Endothelial cell of umbilical vein (primary cell): ENCODE measurements at regions not wholly inside any gene's neighbourhood (a gene's known extent, or its start where the extent isn't known, plus 50 kb on each side); places are given as distances from the start of the nearest gene placed in this dataset.

Source experiments
- BruUV-seq: library from RNA; stranded (reverse); fragments of 400-500 nt; replicated peaks from 2 replicates; lab custom pipeline; 2021; lab: Mats Ljungman, UMichigan
- CTCF ChIA-PET: fragments of 300-600, 350-600 bp; sonication (Branson Sonifier 250); formaldehyde crosslinking; loops from one replicate; lab custom pipeline; 2021; ENCODE audit warnings: antibody characterized with exemption, inconsistent platforms; lab: Charles Lee
- POLR2A ChIA-PET: fragments of 300-600, 350-600 bp; sonication (Branson Sonifier 250); formaldehyde crosslinking; loops from one replicate; lab custom pipeline; 2021; ENCODE audit warnings: antibody characterized with exemption, inconsistent platforms; lab: Charles Lee
- DNase-seq: peaks from one replicate; pipeline ENCODE4 v3.0.0-alpha.2; 2011; ENCODE audit warnings: low read depth, low spot score
- FAIRE-seq: peaks from 2 replicates; lab custom pipeline; 2011; peaks lifted over from hg19 to GRCh38; lab: Jason Lieb, UNC
- H2AFZ ChIP-seq: 2 replicates; pipeline ENCODE4 v1.6.0; 2012; ENCODE audit warnings: low read depth, low read length, control low read depth, inconsistent platforms
- H3K27ac ChIP-seq: 2 replicates; pipeline ENCODE4 v1.5.1; 2011; ENCODE audit warnings: low read depth, mild to moderate bottlenecking, control low read depth, low read length, moderate library complexity; ENCODE audit not compliant: insufficient read depth
- H3K27me3 ChIP-seq, 2 experiments: 2 replicates each; pipeline versions ENCODE4 v1.6.0 to v1.6.1; 2011; ENCODE audit warnings: low read length in 2 of 2, mixed read lengths in 1 of 2; ENCODE audit not compliant: control insufficient read depth in 2 of 2, insufficient read depth in 2 of 2
- H3K36me3 ChIP-seq, 2 experiments: 2 replicates in 1 of 2; 3 replicates in 1 of 2; pipeline ENCODE4 v1.5.1; 2011; ENCODE audit warnings: low read length in 2 of 2, mild to moderate bottlenecking in 1 of 2, moderate library complexity in 1 of 2; ENCODE audit not compliant: control insufficient read depth in 2 of 2, insufficient read depth in 2 of 2; ENCODE audit errors: extremely low read depth in 1 of 2
- H3K4me1 ChIP-seq: 3 replicates; pipeline ENCODE4 v1.5.1; 2011; ENCODE audit warnings: mild to moderate bottlenecking, low read length; ENCODE audit not compliant: control insufficient read depth, insufficient read depth; ENCODE audit errors: extremely low read depth
- H3K4me2 ChIP-seq: 2 replicates; pipeline ENCODE4 v1.6.1; 2011; ENCODE audit warnings: low read length, control low read depth, mixed read lengths; ENCODE audit not compliant: insufficient read depth
- H3K4me3 ChIP-seq, 3 experiments: fragments of 200-600 bp in 1 of 3; sonication (generic), shearing (Covaris generic) in 1 of 3; replicated peaks in 1 of 3; 2 replicates each; pipeline ENCODE4 v1.5.1; 2011 to 2016; ENCODE audit warnings: control low read depth in 3 of 3, low read length in 3 of 3, mild to moderate bottlenecking in 2 of 3, inconsistent platforms in 1 of 3, low read depth in 1 of 3, moderate library complexity in 1 of 3; ENCODE audit not compliant: insufficient read depth in 1 of 3
- H3K79me2 ChIP-seq: 2 replicates; pipeline ENCODE4 v1.6.0; 2012; ENCODE audit warnings: low read length, inconsistent platforms; ENCODE audit not compliant: control insufficient read depth, insufficient read depth
- H3K9ac ChIP-seq: replicated peaks from 2 replicates; pipeline ENCODE3; 2011; ENCODE audit warnings: low read length, control low read depth; ENCODE audit not compliant: insufficient read depth; ENCODE audit errors: extremely low read depth
- H3K9me1 ChIP-seq: replicated peaks from 3 replicates; pipeline ENCODE4 v1.6.0; 2011; ENCODE audit warnings: mild to moderate bottlenecking, low read length; ENCODE audit not compliant: control insufficient read depth, insufficient read depth; ENCODE audit errors: extremely low read depth
- H3K9me3 ChIP-seq: replicated peaks from 2 replicates; pipeline ENCODE4 v1.5.1; 2012; ENCODE audit warnings: low read length, inconsistent platforms; ENCODE audit not compliant: control insufficient read depth, insufficient read depth
- H4K20me1 ChIP-seq: replicated peaks from 2 replicates; pipeline ENCODE3; 2011; ENCODE audit warnings: mild to moderate bottlenecking, low read length; ENCODE audit not compliant: control insufficient read depth, insufficient read depth; ENCODE audit errors: extremely low read depth
- CTCF ChIP-seq, 2 donors: IDR thresholded peaks; 1 replicate in 1 of 2; 2 replicates in 1 of 2; pipeline ENCODE4 v1.5.1; 2011; ENCODE audit warnings: low read length in 2 of 2, mild to moderate bottlenecking in 2 of 2, moderate library complexity in 2 of 2, control low read depth in 1 of 2, inconsistent platforms in 1 of 2, low read depth in 1 of 2; ENCODE audit not compliant: insufficient read depth in 1 of 2; ENCODE audit errors: extremely low read depth in 1 of 2
- EZH2 ChIP-seq: IDR thresholded peaks from 2 replicates; pipeline ENCODE4 v1.6.1; 2012; ENCODE audit warnings: borderline replicate concordance, low read depth, mild to moderate bottlenecking, moderate library complexity, low read length, inconsistent platforms; ENCODE audit not compliant: severe bottlenecking
- FOS ChIP-seq: IDR thresholded peaks from 2 replicates; pipeline ENCODE4 v1.6.1; 2011; ENCODE audit warnings: mild to moderate bottlenecking, low read length, moderate library complexity, borderline replicate concordance; ENCODE audit not compliant: insufficient read depth
- GATA2 ChIP-seq: IDR thresholded peaks from 2 replicates; pipeline ENCODE4 v1.7.0; 2011; ENCODE audit warnings: low read depth, mild to moderate bottlenecking, moderate library complexity, mixed read lengths, low read length; ENCODE audit not compliant: insufficient read length, insufficient read depth
- JUN ChIP-seq: IDR thresholded peaks from 2 replicates; pipeline ENCODE4 v1.6.1; 2011; ENCODE audit warnings: borderline replicate concordance, low read depth; ENCODE audit not compliant: insufficient read length, insufficient read depth
- MAX ChIP-seq: IDR thresholded peaks from 2 replicates; pipeline ENCODE4 v1.6.1; 2011; ENCODE audit not compliant: insufficient read depth, insufficient read length
- MYC ChIP-seq: IDR thresholded peaks from one replicate; pipeline ENCODE4 v1.6.1; 2011; ENCODE audit warnings: mild to moderate bottlenecking, low read depth, low read length
- POLR2A ChIP-seq: IDR thresholded peaks from 2 replicates; pipeline ENCODE4 v1.6.1; 2012; ENCODE audit warnings: low read depth, mild to moderate bottlenecking, control low read depth, low read length
- POLR2AphosphoS5 ChIP-seq: IDR thresholded peaks from 2 replicates; pipeline ENCODE4 v1.6.1; 2012; ENCODE audit warnings: low read depth, mild to moderate bottlenecking, control low read depth, low read length, moderate library complexity; ENCODE audit not compliant: insufficient read depth
- dilution Hi-C: fragments of 300-500 bp; cut with MboI; formaldehyde crosslinking; loops from one replicate; pipeline ENCODE4 v1.15.0; 2019; ENCODE audit warnings: low sequenced_read_pairs; ENCODE audit not compliant: extremely low pct_ligation_motif_present
- intact Hi-C: fragments of 100-400 bp; cut with micrococcal nuclease; formaldehyde crosslinking; loops from one replicate; pipeline ENCODE4 v1.10.0; 2022

- no peaks in the 10 kb centered on the region for H3K27me3 ChIP-seq
- no peak overlapping the region for H3K9ac ChIP-seq
- CTCF ChIA-PET: no interaction called here
- H3K27ac ChIP-seq: no peak overlapping the region
- peaks cover 3% of the 10 kb centered on the region for H3K9me3 ChIP-seq
- H2AFZ ChIP-seq: no peak overlapping the region
- H3K79me2 ChIP-seq: no peaks in the 10 kb centered on the region
- H3K4me3 ChIP-seq: no peak overlapping the region
- dilution Hi-C loops: no loop called here
- H3K9me1 ChIP-seq: no peaks in the 10 kb centered on the region
- no peaks in the 10 kb centered on the region for H3K36me3 ChIP-seq
- BruUV-seq: no TSS peak
- intact Hi-C loops: no loop called here
- H3K4me1 ChIP-seq: no peaks in the 10 kb centered on the region
- no peaks in the 10 kb centered on the region for H4K20me1 ChIP-seq
- DNase-seq: no peak
- no peak overlapping the region for H3K4me2 ChIP-seq
- no peak for TF ChIP-seq JUN
- TF ChIP-seq POLR2AphosphoS5: no peak
- no peak for TF ChIP-seq MYC
- no peak for TF ChIP-seq MAX
- POLR2A ChIA-PET: no interaction called here
- no peak for FAIRE-seq
Measured at GRCh38 chr2:2993172-2993692, 384.4 kb downstream of the EIPR1 start.

DNA sequence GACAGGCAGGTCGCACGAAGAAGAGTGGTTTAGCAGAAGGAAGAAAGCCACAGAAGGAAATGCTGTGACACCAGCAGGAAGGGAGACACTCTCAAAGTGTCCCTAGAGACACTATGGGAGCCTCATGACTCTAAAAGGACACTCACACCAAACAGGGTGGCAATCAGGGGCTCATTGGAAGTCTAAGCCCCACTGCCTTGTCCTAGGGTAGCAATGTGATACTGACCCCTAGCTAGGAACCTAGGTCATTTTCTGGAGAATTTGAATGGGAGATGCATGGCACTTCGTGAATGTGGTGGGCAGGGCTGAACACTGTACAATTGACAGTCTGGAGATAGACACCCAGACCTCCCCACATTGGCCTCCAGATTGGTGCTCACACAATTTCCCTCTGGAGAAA is 385.0 kb downstream of the EIPR1 start:
- H3K4me2 ChIP-seq: no peak overlapping the region
- TF ChIP-seq MAX (no peak), FOS (no peak), CTCF (IDR thresholded peaks at IDR 0.05; ENCODE audit: extremely low read depth in 1 of 2, insufficient read depth in 1 of 2, low read depth in 1 of 2, low read length in 2 of 2) (no peak), EZH2 (no peak), GATA2 (no peak), POLR2AphosphoS5 (no peak), MYC (no peak), JUN (no peak), POLR2A (no peak)
- ChIA-PET POLR2A (no interaction called here), CTCF (no interaction called here)
- H3K9me1 ChIP-seq: no peaks in the 10 kb centered on the region
- dilution Hi-C loops: no loop called here
- H3K27me3 ChIP-seq: no peaks in the 10 kb centered on the region
- H3K4me1 ChIP-seq: no peaks in the 10 kb centered on the region
- intact Hi-C loops: no loop called here
- DNase-seq (no peak), FAIRE-seq (no peak)
- no peaks in the 10 kb centered on the region for H3K36me3 ChIP-seq
- H3K4me3 ChIP-seq: no peak overlapping the region
- H2AFZ ChIP-seq: no peak overlapping the region
- H3K9ac ChIP-seq: no peak overlapping the region
- H3K9me3 ChIP-seq: peaks cover 3% of the 10 kb centered on the region
- no peaks in the 10 kb centered on the region for H4K20me1 ChIP-seq
- H3K79me2 ChIP-seq: no peaks in the 10 kb centered on the region
- BruUV-seq: no TSS peak
- H3K27ac ChIP-seq: no peak overlapping the region
